ENCODE measurements at regions not wholly inside any gene's neighbourhood (a gene's known extent, or its start where the extent isn't known, plus 50 kb on each side); places are given as distances from the start of the nearest gene placed in this dataset.

DNA sequence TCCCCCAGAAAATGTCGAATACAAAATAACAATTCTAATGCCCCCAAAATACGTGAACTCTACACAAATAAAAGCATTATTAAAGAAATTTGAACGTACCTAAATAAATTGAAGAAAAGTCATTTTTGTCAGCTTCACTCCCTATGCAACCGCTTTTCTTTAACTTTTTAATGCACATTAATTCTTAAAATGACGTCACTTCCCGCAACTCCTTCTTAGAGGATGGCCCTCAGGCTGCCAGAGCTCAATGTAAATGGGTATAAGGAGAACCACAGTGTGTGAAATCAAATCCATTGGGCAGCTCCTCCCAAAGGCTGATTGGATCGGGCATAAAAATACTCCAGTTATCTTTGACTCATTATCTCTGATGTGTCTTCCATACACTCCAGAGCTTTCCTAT lies 736.9 kb downstream of the GBE1 start:
- H3K4me3 ChIP-seq, result no peak overlapping the region
- TF ChIP-seq EP300 (IDR thresholded peaks at IDR 0.05) (no peak), POLR2AphosphoS5 (IDR thresholded peaks at IDR 0.05) (no peak)
- no peaks in the 10 kb centered on the region for H3K36me3 ChIP-seq
- no peak overlapping the region for H3K27ac ChIP-seq
- H3K4me1 ChIP-seq, result no peaks in the 10 kb centered on the region
- no peak for DNase-seq (ENCODE audit: low spot score in 2 of 2)
- WGBS, result 89% methylated on average over 7 of the region's 7 CpGs
- no peaks in the 10 kb centered on the region for H3K27me3 ChIP-seq
- H3K9me3 ChIP-seq, result no peaks in the 10 kb centered on the region

DNA sequence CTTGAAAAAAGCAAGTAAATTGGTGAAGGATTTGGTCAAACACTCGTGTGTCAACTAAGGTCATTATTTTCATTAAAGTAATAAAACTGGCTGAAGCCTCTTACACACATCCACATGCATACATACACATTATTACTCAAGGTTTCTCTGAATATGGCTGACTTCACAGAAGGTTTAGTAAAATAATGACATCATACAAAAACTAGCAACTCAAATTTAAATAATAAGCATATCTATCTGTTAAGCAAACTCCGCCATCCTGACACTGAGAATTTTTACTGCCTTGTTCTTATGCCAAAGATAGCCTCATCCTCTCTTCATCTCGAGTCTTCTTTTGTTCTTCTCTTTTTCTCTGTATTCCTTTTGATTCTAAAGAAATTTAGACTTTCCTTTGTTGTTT lies 739.1 kb downstream of the GBE1 start:
- TF ChIP-seq POLR2AphosphoS5 (IDR thresholded peaks at IDR 0.05) (no peak), EP300 (IDR thresholded peaks at IDR 0.05) (no peak), POLR2A (IDR thresholded peaks at IDR 0.05) (no peak)
- TF ChIP-seq, protein P1, sequence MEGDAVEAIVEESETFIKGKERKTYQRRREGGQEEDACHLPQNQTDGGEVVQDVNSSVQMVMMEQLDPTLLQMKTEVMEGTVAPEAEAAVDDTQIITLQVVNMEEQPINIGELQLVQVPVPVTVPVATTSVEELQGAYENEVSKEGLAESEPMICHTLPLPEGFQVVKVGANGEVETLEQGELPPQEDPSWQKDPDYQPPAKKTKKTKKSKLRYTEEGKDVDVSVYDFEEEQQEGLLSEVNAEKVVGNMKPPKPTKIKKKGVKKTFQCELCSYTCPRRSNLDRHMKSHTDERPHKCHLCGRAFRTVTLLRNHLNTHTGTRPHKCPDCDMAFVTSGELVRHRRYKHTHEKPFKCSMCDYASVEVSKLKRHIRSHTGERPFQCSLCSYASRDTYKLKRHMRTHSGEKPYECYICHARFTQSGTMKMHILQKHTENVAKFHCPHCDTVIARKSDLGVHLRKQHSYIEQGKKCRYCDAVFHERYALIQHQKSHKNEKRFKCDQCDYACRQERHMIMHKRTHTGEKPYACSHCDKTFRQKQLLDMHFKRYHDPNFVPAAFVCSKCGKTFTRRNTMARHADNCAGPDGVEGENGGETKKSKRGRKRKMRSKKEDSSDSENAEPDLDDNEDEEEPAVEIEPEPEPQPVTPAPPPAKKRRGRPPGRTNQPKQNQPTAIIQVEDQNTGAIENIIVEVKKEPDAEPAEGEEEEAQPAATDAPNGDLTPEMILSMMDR (IDR thresholded peaks at IDR 0.05), result no peak
- Histone ChIP-seq H3K36me3 (no peaks in the 10 kb centered on the region), H3K4me3 (no peak overlapping the region), H3K4me1 (no peaks in the 10 kb centered on the region), H3K9me3 (no peaks in the 10 kb centered on the region), H3K27me3 (no peaks in the 10 kb centered on the region), H3K27ac (no peak overlapping the region)
- no peak for DNase-seq (ENCODE audit: low spot score in 2 of 2)
- WGBS, result 69% methylated on average over 3 of the region's 3 CpGs

- no peak for DNase-seq (ENCODE audit: low spot score in 2 of 2)
- no peak for TF ChIP-seq POLR2AphosphoS5 (IDR thresholded peaks at IDR 0.05)
These were observed 748.1 kb downstream of the GBE1 start for GRCh38 chr3:81013360-81013759.

DNA sequence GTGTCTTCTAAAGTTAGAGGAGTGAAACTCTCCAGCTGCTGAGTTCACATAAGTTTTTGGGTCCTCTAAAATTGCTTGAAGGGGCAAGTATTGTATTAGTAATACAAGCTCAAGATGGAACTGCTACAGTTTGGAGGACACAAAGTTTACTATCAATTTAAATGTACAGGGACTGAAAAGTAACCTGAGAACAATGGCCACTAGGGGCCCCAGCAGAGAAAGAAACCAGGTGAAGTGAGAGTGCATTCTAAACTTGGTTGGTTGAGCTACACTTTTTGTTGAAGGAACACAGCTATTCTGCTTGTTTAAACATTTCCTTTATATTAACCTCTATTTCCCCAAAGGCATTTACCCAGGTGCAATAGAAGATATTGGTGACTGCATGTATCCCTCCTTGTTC lies 755.5 kb downstream of the GBE1 start:
- Histone ChIP-seq H3K27ac (no peak overlapping the region), H3K9me3 (no peaks in the 10 kb centered on the region), H3K4me1 (no peaks in the 10 kb centered on the region), H3K36me3 (no peaks in the 10 kb centered on the region), H3K27me3 (no peaks in the 10 kb centered on the region), H3K4me3 (no peak overlapping the region)
- no peak for TF ChIP-seq POLR2A (IDR thresholded peaks at IDR 0.05)
- no peak for TF ChIP-seq EP300 (IDR thresholded peaks at IDR 0.05)
- TF ChIP-seq, protein P1 (IDR thresholded peaks at IDR 0.05), result no peak
- TF ChIP-seq POLR2AphosphoS5 (IDR thresholded peaks at IDR 0.05), result no peak
- DNase-seq (ENCODE audit: low spot score in 2 of 2), result no peak

More at GRCh38 chr3:81013360-81013759, 748.1 kb downstream of the GBE1 start:
- Histone ChIP-seq H3K27me3 (no peaks in the 10 kb centered on the region), H3K9me3 (no peaks in the 10 kb centered on the region), H3K27ac (no peak overlapping the region), H3K4me3 (no peak overlapping the region), H3K4me1 (no peaks in the 10 kb centered on the region), H3K36me3 (no peaks in the 10 kb centered on the region)
- WGBS, result 58% methylated on average over 2 of the region's 2 CpGs

- WGBS, result 89% methylated on average over 4 of the region's 4 CpGs
- no peak for TF ChIP-seq POLR2AphosphoS5 (IDR thresholded peaks at IDR 0.05)
- no peak for TF ChIP-seq EP300 (IDR thresholded peaks at IDR 0.05)
- TF ChIP-seq, protein P1 (IDR thresholded peaks at IDR 0.05), result no peak
- no peak for TF ChIP-seq POLR2A (IDR thresholded peaks at IDR 0.05)
- H3K27me3 ChIP-seq, result no peaks in the 10 kb centered on the region
- H3K36me3 ChIP-seq, result no peaks in the 10 kb centered on the region
- no peak overlapping the region for H3K27ac ChIP-seq
- no peaks in the 10 kb centered on the region for H3K9me3 ChIP-seq
- no peak overlapping the region for H3K4me3 ChIP-seq
- no peak for DNase-seq (ENCODE audit: low spot score in 2 of 2)
- no peaks in the 10 kb centered on the region for H3K4me1 ChIP-seq
These were observed 757.6 kb downstream of the GBE1 start for GRCh38 chr3:81003817-81004216.

GRCh38 chr3:81003008-81003645 lies 758.3 kb downstream of the GBE1 start:
- Histone ChIP-seq H3K36me3 (no peaks in the 10 kb centered on the region), H3K4me3 (no peak overlapping the region), H3K27me3 (no peaks in the 10 kb centered on the region), H3K4me1 (no peaks in the 10 kb centered on the region), H3K9me3 (no peaks in the 10 kb centered on the region), H3K27ac (no peak overlapping the region)
- TF ChIP-seq, protein P1 (IDR thresholded peaks at IDR 0.05), result no peak
- TF ChIP-seq EP300 (IDR thresholded peaks at IDR 0.05), result no peak
- no peak for TF ChIP-seq POLR2A (IDR thresholded peaks at IDR 0.05)
- TF ChIP-seq POLR2AphosphoS5 (IDR thresholded peaks at IDR 0.05), result no peak
- DNase-seq (ENCODE audit: low spot score in 2 of 2), result no peak
- 0% methylated on average over 1 of the region's 1 CpG for WGBS

All from suprapubic skin (tissue), 4 donors.